KG1 (cell line): ENCODE measurements at regions not wholly inside any gene's neighbourhood (a gene's known extent, or its start where the extent isn't known, plus 50 kb on each side); places are given as distances from the start of the nearest gene placed in this dataset.
"Not testable (repeated sequence)": the region's sequence is repeated elsewhere in the genome, so short reads cannot be mapped to it uniquely, and the experiment has no call there.

Source experiments
- DNase-seq: peaks from one replicate; lab custom pipeline; 2025; lab: John Stamatoyannopoulos, UW

- DNase-seq: no peak
Measured at GRCh38 chr9:129455151-129455995, 165.5 kb downstream of the C9orf50 start.

GRCh38 chr9:129454467-129455067 lies 166.3 kb downstream of the C9orf50 start:
- no peak for DNase-seq

GRCh38 chr9:129453734-129454133 lies 167.2 kb downstream of the C9orf50 start:
- no peak for DNase-seq

- no peak for DNase-seq
Measured at GRCh38 chr9:129451669-129452068, 169.2 kb downstream of the C9orf50 start.

- no peak for DNase-seq
Measured at GRCh38 chr9:129451089-129451656, 169.7 kb downstream of the C9orf50 start.

- no peak for DNase-seq
Measured at GRCh38 chr9:129449066-129449465, 171.8 kb downstream of the C9orf50 start.

- DNase-seq: no peak
Measured at GRCh38 chr9:129446828-129447550, 173.9 kb downstream of the C9orf50 start.

- no peak for DNase-seq
Measured at GRCh38 chr9:129445794-129446306, 175.1 kb downstream of the C9orf50 start.

GRCh38 chr9:129443515-129444164 lies 177.3 kb downstream of the C9orf50 start:
- DNase-seq: not testable (repeated sequence)

- no peak for DNase-seq
Measured at GRCh38 chr9:129442803-129443511, 177.9 kb downstream of the C9orf50 start.

- no peak for DNase-seq
Measured at GRCh38 chr9:129441852-129442251, 179.0 kb downstream of the C9orf50 start.

- no peak for DNase-seq
Measured at GRCh38 chr9:129440435-129441186, 180.3 kb downstream of the C9orf50 start.

GRCh38 chr9:129439242-129439641 lies 181.7 kb downstream of the C9orf50 start:
- no peak for DNase-seq

- DNase-seq: no peak
Measured at GRCh38 chr9:129437626-129438323, 183.1 kb downstream of the C9orf50 start.

GRCh38 chr9:129436751-129437625 lies 183.9 kb downstream of the C9orf50 start:
- no peak for DNase-seq

GRCh38 chr9:129435988-129436717 lies 184.7 kb downstream of the C9orf50 start:
- no peak for DNase-seq

- DNase-seq: no peak
Measured at GRCh38 chr9:129435291-129435690, 185.6 kb downstream of the C9orf50 start.

- no peak for DNase-seq
Measured at GRCh38 chr9:129434187-129434586, 186.7 kb downstream of the C9orf50 start.
